Kidney (tissue), 13 donors: ENCODE measurements at regions not wholly inside any gene's neighbourhood (a gene's known extent, or its start where the extent isn't known, plus 50 kb on each side); places are given as distances from the start of the nearest gene placed in this dataset.

Experiments used
- DNase-seq, 5 donors: peaks; one replicate each; pipeline ENCODE4 v3.0.0-alpha.2; 2013 to 2020
- FAIRE-seq: peaks from 2 replicates; lab custom pipeline; 2012; peaks lifted over from hg19 to GRCh38; lab: Jason Lieb, UNC
- H3K27ac ChIP-seq, 2 donors: one replicate each; pipeline ENCODE4 v1.7.0; 2013; ENCODE audit warnings: low read depth in 2 of 2, low read length in 2 of 2, inconsistent platforms in 1 of 2
- H3K27me3 ChIP-seq: one replicate; pipeline ENCODE4 v1.7.1; 2013; ENCODE audit warnings: low read length, inconsistent platforms; ENCODE audit not compliant: control insufficient read depth, insufficient read depth
- H3K36me3 ChIP-seq, 3 donors: one replicate each; pipeline versions ENCODE4 v1.7.0 to v1.7.1; 2013; ENCODE audit warnings: low read length in 3 of 3, control low read depth in 1 of 3, inconsistent platforms in 1 of 3; ENCODE audit not compliant: insufficient read depth in 3 of 3, control insufficient read depth in 2 of 3
- H3K4me1 ChIP-seq, 3 donors: one replicate each; pipeline versions ENCODE4 v1.7.0 to v1.7.1; 2013; ENCODE audit warnings: low read length in 3 of 3, inconsistent platforms in 1 of 3, low read depth in 1 of 3; ENCODE audit not compliant: control insufficient read depth in 2 of 3, insufficient read depth in 2 of 3
- H3K4me3 ChIP-seq, 3 donors: one replicate each; pipeline versions ENCODE4 v1.7.0 to v1.8.1; 2013; ENCODE audit warnings: low read length in 3 of 3, control low read depth in 1 of 3, inconsistent platforms in 1 of 3
- H3K9ac ChIP-seq, 3 donors: one replicate each; pipeline versions ENCODE4 v1.7.0 to v1.7.1; 2013; ENCODE audit warnings: low read length in 3 of 3, control low read depth in 1 of 3, inconsistent platforms in 1 of 3
- H3K9me3 ChIP-seq, 3 donors: one replicate each; pipeline versions ENCODE4 v1.7.0 to v1.7.1; 2013; ENCODE audit warnings: low read length in 3 of 3, control low read depth in 1 of 3, inconsistent platforms in 1 of 3; ENCODE audit not compliant: control insufficient read depth in 2 of 3, insufficient read depth in 1 of 3
- intact Hi-C: fragments of 100-400 bp; cut with DNase I; formaldehyde crosslinking; loops from one replicate; pipeline ENCODE4 v1.11.1; 2022
- TF ChIP-seq, protein P1 (sequence below): IDR thresholded peaks from 3 replicates; pipeline ENCODE4 v1.5.1; 2012; ENCODE audit warnings: mild to moderate bottlenecking, moderate library complexity, borderline replicate concordance; ENCODE audit not compliant: insufficient read depth; ENCODE audit errors: extremely low read depth
- donor health status: control.
- donor health status: control.
- donor health status: control.
- donor health status: control.
- donor health status: control.
- donor health status: DM: yes; HTN: yes; CAD: no.
- donor health status: Normal renal cell carcinoma (clear cell type).

DNA sequence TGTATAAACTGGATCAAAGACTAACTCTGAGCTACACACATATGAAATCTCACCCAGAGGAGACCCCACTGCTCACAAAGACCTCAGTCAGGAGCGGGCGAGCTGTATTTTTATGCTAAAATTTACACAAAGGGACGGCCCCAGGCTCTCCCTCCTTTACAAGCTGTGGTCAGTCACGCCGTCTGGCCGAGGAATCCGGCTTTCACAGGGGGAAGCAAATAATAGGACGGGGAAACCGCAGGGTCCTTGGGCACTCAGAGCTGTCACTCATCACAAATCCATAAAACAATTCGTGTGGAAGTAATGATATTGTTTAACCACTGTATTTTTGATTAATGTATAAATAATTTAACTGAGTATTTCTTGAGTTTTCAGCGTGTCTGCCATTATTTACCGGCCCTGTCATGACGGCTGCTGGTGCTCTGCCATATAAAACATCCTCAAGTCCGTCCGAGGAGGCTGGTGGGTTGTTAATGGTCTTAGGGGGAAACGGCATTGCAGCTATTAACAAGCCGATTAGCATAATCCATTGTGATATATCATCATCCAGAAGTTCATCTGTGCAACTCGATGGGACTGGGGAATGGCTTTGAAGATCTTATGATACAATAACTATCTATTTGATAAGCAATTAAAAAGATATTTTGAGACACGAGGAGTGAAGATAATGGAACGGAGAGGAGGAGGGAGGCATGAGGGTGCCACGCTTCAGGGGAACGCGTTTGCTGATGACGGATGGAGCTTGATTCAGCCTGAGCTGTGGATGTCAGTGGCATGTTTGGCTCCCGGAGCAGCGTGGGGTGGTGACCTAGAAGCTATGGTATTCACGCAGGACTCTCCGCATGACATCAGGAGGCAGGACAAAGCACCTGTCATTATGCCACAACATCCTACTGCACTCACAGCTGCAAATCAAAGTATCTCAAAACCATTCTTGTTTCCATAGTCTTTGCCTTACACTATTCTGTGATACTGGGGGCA is 150.9 kb downstream of the SHOX start:
- DNase-seq (peak in 1 of 5 donors; percentile 18), FAIRE-seq (no peak)
- H3K4me1 ChIP-seq, result no peaks in the 10 kb centered on the region
- H3K9me3 ChIP-seq, result no peaks in the 10 kb centered on the region
- H3K27ac ChIP-seq, result no peak overlapping the region
- intact Hi-C loops, result no loop called here
- H3K27me3 ChIP-seq, result no peaks in the 10 kb centered on the region
- TF ChIP-seq, protein P1, sequence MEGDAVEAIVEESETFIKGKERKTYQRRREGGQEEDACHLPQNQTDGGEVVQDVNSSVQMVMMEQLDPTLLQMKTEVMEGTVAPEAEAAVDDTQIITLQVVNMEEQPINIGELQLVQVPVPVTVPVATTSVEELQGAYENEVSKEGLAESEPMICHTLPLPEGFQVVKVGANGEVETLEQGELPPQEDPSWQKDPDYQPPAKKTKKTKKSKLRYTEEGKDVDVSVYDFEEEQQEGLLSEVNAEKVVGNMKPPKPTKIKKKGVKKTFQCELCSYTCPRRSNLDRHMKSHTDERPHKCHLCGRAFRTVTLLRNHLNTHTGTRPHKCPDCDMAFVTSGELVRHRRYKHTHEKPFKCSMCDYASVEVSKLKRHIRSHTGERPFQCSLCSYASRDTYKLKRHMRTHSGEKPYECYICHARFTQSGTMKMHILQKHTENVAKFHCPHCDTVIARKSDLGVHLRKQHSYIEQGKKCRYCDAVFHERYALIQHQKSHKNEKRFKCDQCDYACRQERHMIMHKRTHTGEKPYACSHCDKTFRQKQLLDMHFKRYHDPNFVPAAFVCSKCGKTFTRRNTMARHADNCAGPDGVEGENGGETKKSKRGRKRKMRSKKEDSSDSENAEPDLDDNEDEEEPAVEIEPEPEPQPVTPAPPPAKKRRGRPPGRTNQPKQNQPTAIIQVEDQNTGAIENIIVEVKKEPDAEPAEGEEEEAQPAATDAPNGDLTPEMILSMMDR, result no peak
- no peak overlapping the region for H3K9ac ChIP-seq
- H3K36me3 ChIP-seq, result no peaks in the 10 kb centered on the region
- no peak overlapping the region for H3K4me3 ChIP-seq

DNA sequence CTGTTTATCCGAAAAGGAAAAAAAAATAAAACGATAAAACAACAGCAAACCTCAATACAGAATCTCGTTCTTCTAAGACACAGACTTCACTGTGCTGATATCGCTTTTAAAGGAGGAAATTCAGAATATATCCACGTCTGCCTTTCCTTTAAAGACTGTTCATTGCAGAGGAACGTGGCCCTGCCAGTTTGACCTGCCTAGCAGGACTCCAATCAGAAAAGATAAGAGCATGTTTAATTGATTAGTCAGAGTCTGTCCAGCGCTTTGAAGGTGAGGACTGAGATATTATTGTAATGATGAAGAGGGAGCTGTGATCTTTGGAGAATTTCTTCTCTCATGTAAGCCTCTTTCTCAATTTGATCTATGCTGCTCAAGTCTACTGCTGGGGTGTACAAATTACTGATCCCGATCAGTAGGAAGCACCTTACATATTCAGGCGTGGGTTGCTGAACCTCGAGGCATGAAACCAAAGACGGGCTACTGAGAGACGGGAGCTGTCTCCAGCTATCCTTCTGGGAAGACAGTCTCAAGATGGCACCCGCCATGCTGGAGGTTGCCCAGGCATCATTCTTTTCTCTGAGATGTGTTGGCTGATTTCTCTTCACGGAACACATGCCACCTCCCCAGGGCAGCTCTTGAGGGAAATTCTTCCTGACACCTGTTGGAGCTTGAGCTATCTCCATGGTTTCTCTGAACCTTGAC is 146.1 kb downstream of the SHOX start:
- Histone ChIP-seq H3K4me3 (no peak overlapping the region), H3K9me3 (no peaks in the 10 kb centered on the region), H3K36me3 (no peaks in the 10 kb centered on the region), H3K27ac (no peak overlapping the region), H3K4me1 (no peaks in the 10 kb centered on the region), H3K9ac (no peak overlapping the region), H3K27me3 (no peaks in the 10 kb centered on the region)
- FAIRE-seq, result no peak
- TF ChIP-seq, protein P1, result no peak
- DNase-seq, result no peak
- intact Hi-C loops, result no loop called here

DNA sequence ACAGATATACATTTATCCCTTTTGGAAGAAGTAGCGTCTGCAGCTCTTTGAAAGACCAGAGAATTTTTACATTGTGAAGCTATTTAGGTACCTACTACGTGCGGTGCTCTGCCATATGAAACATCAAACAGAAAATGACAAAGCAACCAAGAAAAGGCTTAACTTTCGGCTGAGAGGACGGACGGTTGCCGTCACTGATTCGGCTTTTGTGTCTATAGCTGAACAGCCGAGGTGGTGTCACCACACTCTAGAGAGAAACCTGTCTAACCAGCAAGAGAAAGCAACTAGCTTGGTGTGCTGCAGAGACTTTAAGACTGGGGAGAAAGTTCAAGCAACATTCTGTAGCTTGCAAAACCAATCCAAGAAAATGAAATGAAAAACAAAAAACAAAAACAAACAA is 145.5 kb downstream of the SHOX start:
- DNase-seq (no peak), FAIRE-seq (no peak)
- intact Hi-C loops, result no loop called here
- Histone ChIP-seq H3K36me3 (no peaks in the 10 kb centered on the region), H3K9ac (no peak overlapping the region), H3K4me1 (no peaks in the 10 kb centered on the region), H3K9me3 (no peaks in the 10 kb centered on the region), H3K27me3 (no peaks in the 10 kb centered on the region), H3K27ac (no peak overlapping the region), H3K4me3 (no peak overlapping the region)
- TF ChIP-seq, protein P1, result no peak
